ENCODE measurements at regions not wholly inside any gene's neighbourhood (a gene's known extent, or its start where the extent isn't known, plus 50 kb on each side); places are given as distances from the start of the nearest gene placed in this dataset.
"Not testable (repeated sequence)": the region's sequence is repeated elsewhere in the genome, so short reads cannot be mapped to it uniquely, and the experiment has no call there.

GRCh38 chr4:101699441-101700124, 90.9 kb upstream of the BANK1 start:
- DNase-seq, result no peak

GRCh38 chr4:101697266-101697665, 93.3 kb upstream of the BANK1 start:
- WGBS (ENCODE audit: insufficient coverage), result no CpG with 5 or more reads among the region's 1 CpG
- no peaks in the 10 kb centered on the region for H3K4me1 ChIP-seq (ENCODE audit: control insufficient read depth, insufficient read depth, low read length)
- H3K27ac ChIP-seq (ENCODE audit: low read length), result no peak overlapping the region
- H3K9me3 ChIP-seq (replicated peaks; ENCODE audit: control insufficient read depth, low read depth, low read length), result no peaks in the 10 kb centered on the region
- H3K4me3 ChIP-seq (ENCODE audit: low read length), result no peak overlapping the region
- DNase-seq, result no peak
- H3K36me3 ChIP-seq (ENCODE audit: control insufficient read depth, insufficient read depth, low read length), result no peaks in the 10 kb centered on the region
- H3K27me3 ChIP-seq (ENCODE audit: control insufficient read depth, insufficient read depth, low read length), result no peaks in the 10 kb centered on the region

More at GRCh38 chr4:101699441-101700124, 90.9 kb upstream of the BANK1 start:
- Histone ChIP-seq H3K9me3 (replicated peaks; ENCODE audit: control insufficient read depth, low read depth, low read length) (no peaks in the 10 kb centered on the region), H3K27ac (ENCODE audit: low read length) (no peak overlapping the region), H3K36me3 (ENCODE audit: control insufficient read depth, insufficient read depth, low read length) (no peaks in the 10 kb centered on the region), H3K4me3 (ENCODE audit: low read length) (no peak overlapping the region), H3K27me3 (ENCODE audit: control insufficient read depth, insufficient read depth, low read length) (no peaks in the 10 kb centered on the region), H3K4me1 (ENCODE audit: control insufficient read depth, insufficient read depth, low read length) (no peaks in the 10 kb centered on the region)
- 94% methylated on average over 4 of the region's 8 CpGs for whole genome bisulfite sequencing (ENCODE audit: insufficient coverage)

GRCh38 chr4:101696276-101697010, 94.1 kb upstream of the BANK1 start:
- Histone ChIP-seq H3K27ac (ENCODE audit: low read length) (no peak overlapping the region), H3K4me1 (ENCODE audit: control insufficient read depth, insufficient read depth, low read length) (no peaks in the 10 kb centered on the region), H3K27me3 (ENCODE audit: control insufficient read depth, insufficient read depth, low read length) (no peaks in the 10 kb centered on the region), H3K4me3 (ENCODE audit: low read length) (no peak overlapping the region), H3K36me3 (ENCODE audit: control insufficient read depth, insufficient read depth, low read length) (no peaks in the 10 kb centered on the region), H3K9me3 (replicated peaks; ENCODE audit: control insufficient read depth, low read depth, low read length) (no peaks in the 10 kb centered on the region)
- no peak for DNase-seq
- WGBS (ENCODE audit: insufficient coverage), result 63% methylated on average over 2 of the region's 3 CpGs

- DNase-seq, result no peak
- Histone ChIP-seq H3K4me1 (ENCODE audit: control insufficient read depth, insufficient read depth, low read length) (no peaks in the 10 kb centered on the region), H3K4me3 (ENCODE audit: low read length) (no peak overlapping the region), H3K27ac (ENCODE audit: low read length) (no peak overlapping the region), H3K27me3 (ENCODE audit: control insufficient read depth, insufficient read depth, low read length) (no peaks in the 10 kb centered on the region), H3K9me3 (replicated peaks; ENCODE audit: control insufficient read depth, low read depth, low read length) (no peaks in the 10 kb centered on the region), H3K36me3 (ENCODE audit: control insufficient read depth, insufficient read depth, low read length) (no peaks in the 10 kb centered on the region)
Observed at GRCh38 chr4:101695176-101695575, 95.4 kb upstream of the BANK1 start.

DNA sequence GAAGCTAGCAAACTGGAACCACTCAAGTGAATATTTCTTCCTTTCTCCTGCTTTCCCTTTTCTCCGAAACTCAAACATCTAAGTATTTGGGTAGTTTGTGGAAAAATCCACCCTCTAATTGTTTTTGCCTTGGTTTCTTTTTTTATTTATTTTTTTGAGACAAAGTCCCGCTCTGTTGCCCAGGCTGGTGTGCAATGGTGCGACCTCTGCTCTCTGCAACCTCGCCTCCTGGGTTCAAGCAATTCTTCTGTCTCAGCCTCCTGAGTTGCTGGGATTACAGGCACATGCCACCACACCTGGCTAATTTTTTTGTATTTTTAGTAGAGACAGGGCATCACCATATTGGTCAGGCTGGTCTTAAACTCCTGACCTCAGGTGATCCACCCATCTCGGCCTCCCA, 96.1 kb upstream of the BANK1 start:
- not testable (repeated sequence) for H3K27ac ChIP-seq (ENCODE audit: low read length); H3K27me3 ChIP-seq (ENCODE audit: control insufficient read depth, insufficient read depth, low read length); H3K4me3 ChIP-seq (ENCODE audit: low read length); H3K36me3 ChIP-seq (ENCODE audit: control insufficient read depth, insufficient read depth, low read length); H3K9me3 ChIP-seq (replicated peaks; ENCODE audit: control insufficient read depth, low read depth, low read length); H3K4me1 ChIP-seq (ENCODE audit: control insufficient read depth, insufficient read depth, low read length); DNase-seq
- 97% methylated on average over 3 of the region's 5 CpGs for WGBS (ENCODE audit: insufficient coverage)

GRCh38 chr4:101693842-101694398, 96.6 kb upstream of the BANK1 start:
- Histone ChIP-seq H3K27ac (ENCODE audit: low read length) (no peak overlapping the region), H3K4me3 (ENCODE audit: low read length) (no peak overlapping the region), H3K27me3 (ENCODE audit: control insufficient read depth, insufficient read depth, low read length) (no peaks in the 10 kb centered on the region), H3K36me3 (ENCODE audit: control insufficient read depth, insufficient read depth, low read length) (no peaks in the 10 kb centered on the region), H3K9me3 (replicated peaks; ENCODE audit: control insufficient read depth, low read depth, low read length) (no peaks in the 10 kb centered on the region), H3K4me1 (ENCODE audit: control insufficient read depth, insufficient read depth, low read length) (no peaks in the 10 kb centered on the region)
- no peak for DNase-seq
- no CpG with 5 or more reads among the region's 6 CpGs for WGBS (ENCODE audit: insufficient coverage)

- no CpG with 5 or more reads among the region's 1 CpG for WGBS (ENCODE audit: insufficient coverage)
- Histone ChIP-seq H3K4me3 (ENCODE audit: low read length) (no peak overlapping the region), H3K9me3 (replicated peaks; ENCODE audit: control insufficient read depth, low read depth, low read length) (no peaks in the 10 kb centered on the region), H3K27me3 (ENCODE audit: control insufficient read depth, insufficient read depth, low read length) (no peaks in the 10 kb centered on the region), H3K36me3 (ENCODE audit: control insufficient read depth, insufficient read depth, low read length) (no peaks in the 10 kb centered on the region), H3K4me1 (ENCODE audit: control insufficient read depth, insufficient read depth, low read length) (no peaks in the 10 kb centered on the region), H3K27ac (ENCODE audit: low read length) (no peak overlapping the region)
- DNase-seq, result no peak
Observed at GRCh38 chr4:101689220-101689619, 101.3 kb upstream of the BANK1 start.

- Histone ChIP-seq H3K27me3 (ENCODE audit: control insufficient read depth, insufficient read depth, low read length) (no peaks in the 10 kb centered on the region), H3K27ac (ENCODE audit: low read length) (no peak overlapping the region), H3K9me3 (replicated peaks; ENCODE audit: control insufficient read depth, low read depth, low read length) (no peaks in the 10 kb centered on the region), H3K4me3 (ENCODE audit: low read length) (no peak overlapping the region), H3K4me1 (ENCODE audit: control insufficient read depth, insufficient read depth, low read length) (no peaks in the 10 kb centered on the region), H3K36me3 (ENCODE audit: control insufficient read depth, insufficient read depth, low read length) (no peaks in the 10 kb centered on the region)
- WGBS (ENCODE audit: insufficient coverage), result 100% methylated on average over 1 of the region's 1 CpG
- no peak for DNase-seq
Observed at GRCh38 chr4:101685126-101685525, 105.4 kb upstream of the BANK1 start.

- Histone ChIP-seq H3K27ac (ENCODE audit: low read length) (no peak overlapping the region), H3K9me3 (replicated peaks; ENCODE audit: control insufficient read depth, low read depth, low read length) (no peaks in the 10 kb centered on the region), H3K4me1 (ENCODE audit: control insufficient read depth, insufficient read depth, low read length) (no peaks in the 10 kb centered on the region), H3K36me3 (ENCODE audit: control insufficient read depth, insufficient read depth, low read length) (no peaks in the 10 kb centered on the region), H3K27me3 (ENCODE audit: control insufficient read depth, insufficient read depth, low read length) (no peaks in the 10 kb centered on the region), H3K4me3 (ENCODE audit: low read length) (no peak overlapping the region)
- peak; percentile 30 for DNase-seq
- WGBS (ENCODE audit: insufficient coverage), result no CpG with 5 or more reads among the region's 3 CpGs
Observed at GRCh38 chr4:101682946-101683345, 107.6 kb upstream of the BANK1 start.

DNA sequence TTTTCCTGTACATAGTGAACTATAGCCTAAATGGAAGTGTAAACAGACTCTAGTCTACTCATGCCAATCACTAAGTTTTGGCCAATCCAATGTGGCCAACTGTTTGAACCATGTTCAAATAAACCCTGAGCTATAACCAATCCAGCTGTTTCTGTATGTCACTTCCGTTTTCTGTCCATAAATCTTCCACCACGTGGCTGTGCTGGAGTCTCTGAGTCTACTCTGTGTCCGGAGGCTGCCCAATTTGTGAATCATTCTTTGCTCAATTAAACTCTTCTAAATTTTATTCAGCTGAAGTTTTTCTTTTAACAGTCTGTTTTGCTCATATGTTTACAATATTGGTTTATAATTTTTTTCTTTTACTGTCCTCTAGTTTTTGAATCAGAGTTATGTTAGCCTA, 112.3 kb upstream of the BANK1 start:
- no peaks in the 10 kb centered on the region for H3K36me3 ChIP-seq (ENCODE audit: control insufficient read depth, insufficient read depth, low read length)
- no peak overlapping the region for H3K4me3 ChIP-seq (ENCODE audit: low read length)
- no peaks in the 10 kb centered on the region for H3K4me1 ChIP-seq (ENCODE audit: control insufficient read depth, insufficient read depth, low read length)
- peaks cover 2% of the 10 kb centered on the region for H3K9me3 ChIP-seq (replicated peaks; ENCODE audit: control insufficient read depth, low read depth, low read length)
- no peak overlapping the region for H3K27ac ChIP-seq (ENCODE audit: low read length)
- DNase-seq, result no peak
- H3K27me3 ChIP-seq (ENCODE audit: control insufficient read depth, insufficient read depth, low read length), result no peaks in the 10 kb centered on the region
- 0% methylated on average over 1 of the region's 3 CpGs for WGBS (ENCODE audit: insufficient coverage)
